K562 (cell line): ENCODE measurements at regions not wholly inside any gene's neighbourhood (a gene's known extent, or its start where the extent isn't known, plus 50 kb on each side); places are given as distances from the start of the nearest gene placed in this dataset.
A peak's percentile ranks its signal among the peaks of the same experiment; 100 is the strongest.

Experiments
- ATAC-seq: fragments of 200-7000 bp; cut with Tn5 transposase; 3 replicates; pipeline ENCODE4 v1.9.1; 2020; ENCODE audit warnings: moderate library complexity
- BruUV-seq: library from RNA; stranded (reverse); fragments of 400-500 nt; replicated peaks from 2 replicates; lab custom pipeline; 2021; lab: Mats Ljungman, UMichigan
- CTCF ChIA-PET: fragments of 300-600 bp; formaldehyde crosslinking; extraction: SDS; loops from one replicate; lab custom pipeline; 2021; ENCODE audit warnings: low intra/inter-chr PET ratio; lab: Yijun Ruan, JAX
- POLR2A ChIA-PET: fragments of 300-600, 350-650 bp; sonication (Branson Sonifier 250); formaldehyde crosslinking; extraction: SDS; loops from one replicate; lab custom pipeline; 2021; ENCODE audit warnings: antibody characterized with exemption, inconsistent platforms; lab: Yijun Ruan, JAX
- DNase-seq, 4 experiments: peaks; one replicate each; pipeline versions ENCODE4 v3.0.0 to v3.0.0-alpha.2; 2011 to 2018; ENCODE audit warnings: low spot score in 3 of 4, mixed read lengths in 3 of 4; ENCODE audit errors: extremely low read depth in 1 of 4
- FAIRE-seq: peaks from 2 replicates; lab custom pipeline; 2011; peaks lifted over from hg19 to GRCh38; lab: Jason Lieb, UNC
- H2AFZ ChIP-seq: 2 replicates; pipeline ENCODE4 v1.6.0; 2011; ENCODE audit warnings: low read depth, low read length, control low read depth, inconsistent platforms
- H3K27ac ChIP-seq: fragments of 200-600 bp; 3 replicates; pipeline ENCODE4 v1.8.0; 2011; ENCODE audit warnings: low read depth, mild to moderate bottlenecking, control low read depth, inconsistent platforms, low read length, moderate library complexity, mixed read lengths; ENCODE audit errors: extremely low read depth
- H3K27me3 ChIP-seq, 2 experiments: fragments of 300-600 bp in 1 of 2; 2 replicates in 1 of 2; 3 replicates in 1 of 2; pipeline versions ENCODE4 v1.6.0 to v1.8.0; 2011; ENCODE audit warnings: inconsistent platforms in 2 of 2, low read length in 2 of 2, mild to moderate bottlenecking in 1 of 2, mixed read lengths in 1 of 2, moderate library complexity in 1 of 2; ENCODE audit not compliant: control insufficient read depth in 2 of 2, insufficient read depth in 2 of 2
- H3K36me3 ChIP-seq: fragments of 300-600 bp; 3 replicates; pipeline ENCODE4 v1.8.0; 2011; ENCODE audit warnings: mild to moderate bottlenecking, low read length, inconsistent platforms; ENCODE audit not compliant: control insufficient read depth, insufficient read depth
- H3K4me1 ChIP-seq, 2 experiments: fragments of 200-600 bp in 1 of 2; replicated peaks in 1 of 2; 2 replicates in 1 of 2; 3 replicates in 1 of 2; pipeline versions ENCODE4 v1.5.1 to v1.8.0; 2011; ENCODE audit warnings: inconsistent platforms in 2 of 2, low read length in 2 of 2, mild to moderate bottlenecking in 1 of 2, mixed read lengths in 1 of 2, moderate library complexity in 1 of 2; ENCODE audit not compliant: control insufficient read depth in 2 of 2, insufficient read depth in 2 of 2
- H3K4me2 ChIP-seq: 2 replicates; pipeline ENCODE4 v1.6.1; 2011; ENCODE audit warnings: low read length, control low read depth, inconsistent platforms, mixed read lengths; ENCODE audit not compliant: insufficient read depth
- H3K4me3 ChIP-seq: fragments of 200-600 bp; sonication (generic), shearing (Covaris generic); 2 replicates; pipeline ENCODE4 v1.5.1; 2016; ENCODE audit warnings: control low read depth, inconsistent platforms
- H3K79me2 ChIP-seq: fragments of 200-600 bp; 3 replicates; pipeline ENCODE4 v1.8.0; 2011; ENCODE audit warnings: low read length, inconsistent platforms; ENCODE audit not compliant: control insufficient read depth, insufficient read depth
- H3K9ac ChIP-seq, 2 experiments: 2 replicates each; pipeline versions ENCODE4 v1.6.0 to v1.6.1; 2011; ENCODE audit warnings: low read depth in 2 of 2, low read length in 2 of 2, control low read depth in 1 of 2, inconsistent platforms in 1 of 2, mild to moderate bottlenecking in 1 of 2, mixed read lengths in 1 of 2; ENCODE audit not compliant: insufficient read depth in 1 of 2
- H3K9me1 ChIP-seq: one replicate; pipeline ENCODE4 v1.6.0; 2011; ENCODE audit warnings: inconsistent platforms, mild to moderate bottlenecking, low read length, moderate library complexity; ENCODE audit not compliant: control insufficient read depth, insufficient read depth
- H3K9me3 ChIP-seq: replicated peaks from 2 replicates; pipeline ENCODE4 v1.5.1; 2011; ENCODE audit warnings: low read depth, low read length, inconsistent platforms; ENCODE audit not compliant: control insufficient read depth, insufficient read depth
- H4K20me1 ChIP-seq: replicated peaks from 2 replicates; pipeline ENCODE4 v1.6.1; 2011; ENCODE audit warnings: low read length, inconsistent platforms, mixed read lengths; ENCODE audit not compliant: control insufficient read depth, insufficient read depth
- CTCF ChIP-seq, 3 experiments: IDR thresholded peaks in 2 of 3; conservative IDR thresholded peaks in 1 of 3; 2 replicates each; pipeline ENCODE4 v1.5.1; 2011 to 2012; ENCODE audit warnings: low read length in 3 of 3, mild to moderate bottlenecking in 3 of 3, control low read depth in 2 of 3, improper control_type of control experiment in 1 of 3, inconsistent platforms in 1 of 3, low read depth in 1 of 3, mixed read lengths in 1 of 3, moderate library complexity in 1 of 3; ENCODE audit not compliant: insufficient read depth in 2 of 3
- ZNF384 ChIP-seq: IDR thresholded peaks from 2 replicates; pipeline ENCODE4 v1.6.1; 2012; ENCODE audit warnings: low read depth, low read length, improper control_type of control experiment
- ZNF589 ChIP-seq: fragments of 200-800 bp; sonication (Bioruptor generic); IDR thresholded peaks from 2 replicates; pipeline ENCODE4 v1.6.1; 2016; ENCODE audit warnings: low read depth, missing genetic modification characterization, missing compliant biosample characterization
- WGBS: fragments of 100-300 bp; shearing (Covaris generic); methylation state at CpG from one replicate; pipeline ENCODE4 v1.1.6; 2016; ENCODE audit warnings: low coverage, mixed read lengths; ENCODE audit not compliant: insufficient coverage; ENCODE audit errors: missing lambda C conversion rate; 5-methylcytosine and 5-hydroxymethylcytosine counted together
- in situ Hi-C: fragments of 300-500 bp; cut with MboI; formaldehyde crosslinking; loops from 4 replicates; pipeline ENCODE4 v1.15.0; 2018; ENCODE audit warnings: inconsistent platforms, mixed read lengths
- intact Hi-C: fragments of 100-400 bp; cut with micrococcal nuclease; formaldehyde crosslinking; loops from 2 replicates; pipeline ENCODE4 v1.14.2; 2022

DNA sequence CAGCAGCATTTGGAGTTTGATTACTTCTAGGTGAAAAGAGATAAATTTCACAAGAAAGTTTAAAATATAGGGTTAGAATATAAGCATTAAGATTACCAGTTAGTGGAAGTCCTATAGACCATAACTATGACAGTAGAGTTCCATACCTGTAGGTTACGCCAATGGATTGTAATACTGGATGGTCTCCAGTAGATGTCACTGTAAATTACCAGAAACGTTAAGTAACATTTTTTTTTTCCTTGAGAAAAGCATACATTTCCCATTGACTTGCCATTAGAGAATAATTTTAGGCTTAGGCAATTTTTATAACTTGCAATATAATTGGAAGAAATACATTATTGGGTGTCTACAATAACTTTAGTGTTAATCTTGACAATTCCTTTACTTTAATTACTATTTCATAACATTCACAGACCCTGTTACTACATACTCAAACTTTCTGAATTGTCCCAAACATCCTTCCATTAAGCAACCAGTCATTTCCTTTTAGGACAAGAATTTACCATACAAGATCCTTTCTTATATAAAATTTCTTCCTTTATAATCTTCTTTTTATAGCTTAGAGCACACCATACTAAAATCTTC lies 304.1 kb upstream of the TECRL start:
- no peaks in the 10 kb centered on the region for H3K36me3 ChIP-seq
- no peaks in the 10 kb centered on the region for H3K27me3 ChIP-seq
- no peaks in the 10 kb centered on the region for H3K9me3 ChIP-seq
- TF ChIP-seq CTCF (IDR thresholded peaks at IDR 0.05 in 2 of 3, conservative IDR thresholded peaks at IDR 0.05 in 1 of 3; ENCODE audit: insufficient read depth in 2 of 3, low read depth in 1 of 3, low read length in 3 of 3) (peak in 1 of 3 experiments; percentile 35; a peak in 2 of 6 replicates), ZNF384 (peak; percentile 47; the same call in 1 of the 2 replicates), ZNF589 (no peak)
- TF ChIP-seq, all 486 proteins: peak for 2
- H3K4me2 ChIP-seq = no peak overlapping the region
- WGBS = 0% methylated on average over 2 of the region's 2 CpGs
- intact Hi-C loops = no loop called here
- CTCF ChIA-PET = no interaction called here
- ATAC-seq (0 out of 3 replicates have a peak, but pooled peaks have one; percentile 38), FAIRE-seq (peak; percentile 52), DNase-seq (peak; percentile 5 to 10 (median 8))
- H4K20me1 ChIP-seq = no peaks in the 10 kb centered on the region
- in situ Hi-C loops = no loop called here
- no peaks in the 10 kb centered on the region for H3K4me1 ChIP-seq
- no peak overlapping the region for H3K9ac ChIP-seq
- no peak overlapping the region for H2AFZ ChIP-seq
- no peak overlapping the region for H3K4me3 ChIP-seq
- BruUV-seq = no TSS peak
- POLR2A ChIA-PET = no interaction called here
- H3K9me1 ChIP-seq = no peaks in the 10 kb centered on the region
- no peaks in the 10 kb centered on the region for H3K79me2 ChIP-seq
- H3K27ac ChIP-seq = no peak overlapping the region
